ENCODE measurements at regions not wholly inside any gene's neighbourhood (a gene's known extent, or its start where the extent isn't known, plus 50 kb on each side); places are given as distances from the start of the nearest gene placed in this dataset.
"Not testable (repeated sequence)": the region's sequence is repeated elsewhere in the genome, so short reads cannot be mapped to it uniquely, and the experiment has no call there.

- DNase-seq, result no peak
Measured at GRCh38 chr9:129453734-129454133, 167.2 kb downstream of the C9orf50 start.

- no peak for DNase-seq
Measured at GRCh38 chr9:129451669-129452068, 169.2 kb downstream of the C9orf50 start.

- no peak for DNase-seq
Measured at GRCh38 chr9:129451089-129451656, 169.7 kb downstream of the C9orf50 start.

GRCh38 chr9:129449066-129449465, 171.8 kb downstream of the C9orf50 start:
- no peak for DNase-seq

GRCh38 chr9:129446828-129447550, 173.9 kb downstream of the C9orf50 start:
- DNase-seq, result no peak

GRCh38 chr9:129445794-129446306, 175.1 kb downstream of the C9orf50 start:
- no peak for DNase-seq

GRCh38 chr9:129443515-129444164, 177.3 kb downstream of the C9orf50 start:
- not testable (repeated sequence) for DNase-seq

- DNase-seq, result no peak
Measured at GRCh38 chr9:129442803-129443511, 177.9 kb downstream of the C9orf50 start.

- DNase-seq, result no peak
Measured at GRCh38 chr9:129441852-129442251, 179.0 kb downstream of the C9orf50 start.

- DNase-seq, result no peak
Measured at GRCh38 chr9:129440435-129441186, 180.3 kb downstream of the C9orf50 start.

- no peak for DNase-seq
Measured at GRCh38 chr9:129439242-129439641, 181.7 kb downstream of the C9orf50 start.

GRCh38 chr9:129437626-129438323, 183.1 kb downstream of the C9orf50 start:
- DNase-seq, result no peak

GRCh38 chr9:129436751-129437625, 183.9 kb downstream of the C9orf50 start:
- DNase-seq, result peak; percentile 29

- DNase-seq, result no peak
Measured at GRCh38 chr9:129435988-129436717, 184.7 kb downstream of the C9orf50 start.

GRCh38 chr9:129435291-129435690, 185.6 kb downstream of the C9orf50 start:
- no peak for DNase-seq

GRCh38 chr9:129434187-129434586, 186.7 kb downstream of the C9orf50 start:
- DNase-seq, result no peak

- DNase-seq, result no peak
Measured at GRCh38 chr9:129432297-129433154, 188.4 kb downstream of the C9orf50 start.

- no peak for DNase-seq
Measured at GRCh38 chr9:129430940-129431643, 189.8 kb downstream of the C9orf50 start.

All from NCI-H2227 treated with DMSO at 0.1 percent for 48 hours (cell line).